RWPE1 (cell line): ENCODE measurements at regions not wholly inside any gene's neighbourhood (a gene's known extent, or its start where the extent isn't known, plus 50 kb on each side); places are given as distances from the start of the nearest gene placed in this dataset.

Experiments
- CTCF ChIA-PET: fragments of 350-600 bp; sonication (Branson Sonifier 250); formaldehyde crosslinking; extraction: SDS; loops from one replicate; lab custom pipeline; 2021; lab: Yijun Ruan, JAX
- POLR2A ChIA-PET: fragments of 400-600 bp; formaldehyde crosslinking; extraction: SDS; loops from one replicate; lab custom pipeline; 2020; ENCODE audit warnings: antibody characterized with exemption; ENCODE audit not compliant: low non-redundant PET; lab: Yijun Ruan, JAX
- DNase-seq: peaks from one replicate; pipeline ENCODE4 v3.0.0; 2012; ENCODE audit warnings: low spot score
- H3K27ac ChIP-seq: fragments of 450-650 bp; 2 replicates; pipeline ENCODE4 v1.5.1; 2017
- CTCF ChIP-seq: fragments of 450-650 bp; conservative IDR thresholded peaks from 2 replicates; pipeline ENCODE4 v1.5.1; 2017; ENCODE audit warnings: low read depth, mild to moderate bottlenecking

DNA sequence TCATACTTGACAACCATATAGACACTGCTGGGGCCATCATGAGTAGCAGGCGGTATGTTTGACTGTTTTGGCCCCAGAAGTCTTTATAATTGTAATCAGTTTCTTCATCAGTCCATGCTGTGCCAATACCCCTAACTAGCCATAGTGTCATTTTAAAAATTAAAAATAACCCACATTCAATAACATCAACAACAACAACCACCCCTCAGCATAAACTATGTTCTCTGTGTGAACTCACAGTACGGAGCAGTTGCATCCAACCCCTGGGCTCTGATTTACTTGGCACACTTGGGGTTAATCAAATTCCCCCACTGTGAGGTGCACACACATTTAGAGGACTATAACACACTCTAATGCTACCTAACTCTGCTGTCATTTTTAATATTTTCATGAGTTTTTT, 553.7 kb downstream of the USP25 start:
- ChIA-PET POLR2A (no interaction called here), CTCF (no interaction called here)
- no peak for DNase-seq
- TF ChIP-seq CTCF, result no peak
- no peak overlapping the region for H3K27ac ChIP-seq

DNA sequence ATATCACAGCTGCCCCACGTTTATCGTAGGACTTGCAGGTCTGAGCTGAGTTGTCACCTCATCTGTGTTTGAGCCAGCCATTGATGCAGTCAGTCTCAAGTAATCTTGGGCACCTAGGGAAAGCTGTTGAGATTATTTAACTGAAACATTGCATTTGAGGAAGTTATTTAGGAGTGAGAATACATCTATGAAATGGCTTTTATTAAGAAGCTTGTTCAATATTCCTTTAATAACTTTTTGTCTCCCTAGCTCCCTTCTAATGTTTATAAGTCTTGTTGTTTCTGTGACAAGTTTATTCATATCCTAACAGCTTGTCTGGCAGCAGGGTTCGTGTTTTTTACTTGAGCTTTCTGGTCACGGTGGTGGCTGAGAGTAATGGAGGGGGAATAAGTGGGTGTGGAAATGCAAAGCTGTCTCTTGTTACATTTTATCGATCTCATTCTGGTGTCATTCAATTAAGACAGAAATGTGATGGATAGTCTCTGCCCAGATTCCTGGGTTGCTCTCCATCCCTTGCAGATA, 555.9 kb downstream of the USP25 start:
- TF ChIP-seq CTCF, result no peak
- no peak for DNase-seq
- POLR2A ChIA-PET, result no interaction called here
- CTCF ChIA-PET, result no interaction called here
- H3K27ac ChIP-seq, result no peak overlapping the region

- no peak for DNase-seq
- no peak for TF ChIP-seq CTCF
Measured at GRCh38 chr21:16287046-16287445, 557.3 kb downstream of the USP25 start.

GRCh38 chr21:16291296-16291695, 561.5 kb downstream of the USP25 start:
- POLR2A ChIA-PET, result no interaction called here
- CTCF ChIA-PET, result no interaction called here
- no peak for TF ChIP-seq CTCF
- H3K27ac ChIP-seq, result no peak overlapping the region
- no peak for DNase-seq

More at GRCh38 chr21:16287046-16287445, 557.3 kb downstream of the USP25 start:
- no peak overlapping the region for H3K27ac ChIP-seq
- POLR2A ChIA-PET, result no interaction called here
- CTCF ChIA-PET, result no interaction called here

GRCh38 chr21:16294128-16294527, 564.3 kb downstream of the USP25 start:
- TF ChIP-seq CTCF, result no peak
- POLR2A ChIA-PET, result no interaction called here

GRCh38 chr21:16302851-16303282, 573.1 kb downstream of the USP25 start:
- H3K27ac ChIP-seq, result no peak overlapping the region
- no peak for DNase-seq
- TF ChIP-seq CTCF, result no peak
- POLR2A ChIA-PET, result no interaction called here
- CTCF ChIA-PET, result no interaction called here

More at GRCh38 chr21:16294128-16294527, 564.3 kb downstream of the USP25 start:
- no peak for DNase-seq
- CTCF ChIA-PET, result interaction anchor here (0.7 kb wide), 1 partner anchor 171 kb away, joined by 3 read pairs; no protein-coding TSS in a partner anchor
- no peak overlapping the region for H3K27ac ChIP-seq
